Left ventricle myocardium inferior (tissue), 1 donor: ENCODE measurements at regions not wholly inside any gene's neighbourhood (a gene's known extent, or its start where the extent isn't known, plus 50 kb on each side); places are given as distances from the start of the nearest gene placed in this dataset.

Experiments
- DNase-seq: peaks from one replicate; pipeline ENCODE4 v3.0.0-alpha.2; 2020
- H3K27ac ChIP-seq: fragments of 200-600 bp; replicated peaks from 2 replicates; pipeline ENCODE4 v1.8.0; 2021
- H3K27me3 ChIP-seq: fragments of 200-600 bp; 2 replicates; pipeline ENCODE4 v1.8.0; 2021; ENCODE audit warnings: low read depth
- H3K36me3 ChIP-seq: fragments of 200-600 bp; 2 replicates; pipeline ENCODE4 v1.8.0; 2021
- H3K4me1 ChIP-seq: fragments of 200-600 bp; 2 replicates; pipeline ENCODE4 v1.8.0; 2021
- H3K4me3 ChIP-seq: fragments of 200-600 bp; 2 replicates; pipeline ENCODE4 v1.8.0; 2021; ENCODE audit warnings: mild to moderate bottlenecking, moderate library complexity
- H3K9me3 ChIP-seq: fragments of 200-600 bp; replicated peaks from 2 replicates; pipeline ENCODE4 v1.8.0; 2021
- CTCF ChIP-seq: fragments of 200-600 bp; IDR thresholded peaks from 2 replicates; pipeline ENCODE4 v1.8.0; 2021; ENCODE audit warnings: antibody characterized with exemption, mild to moderate bottlenecking, borderline replicate concordance
- intact Hi-C: fragments of 100-400 bp; cut with micrococcal nuclease; formaldehyde crosslinking; loops from one replicate; pipeline ENCODE4 v1.11.0; 2022
- donor health status: DM: no; HTN: yes; CAD: no; lungs with severe emphysema.

GRCh38 chr3:150036780-150037179, 66.1 kb upstream of the PFN2 start:
- DNase-seq = no peak
- no peak overlapping the region for H3K27ac ChIP-seq
- TF ChIP-seq CTCF = no peak
- H3K4me1 ChIP-seq = peaks cover 9% of the 10 kb centered on the region
- intact Hi-C loops = no loop called here
- H3K4me3 ChIP-seq = no peak overlapping the region
- H3K36me3 ChIP-seq = no peaks in the 10 kb centered on the region
- H3K27me3 ChIP-seq = no peaks in the 10 kb centered on the region
- H3K9me3 ChIP-seq = peaks cover 11% of the 10 kb centered on the region

- no peaks in the 10 kb centered on the region for H3K27me3 ChIP-seq
- H3K4me3 ChIP-seq = no peak overlapping the region
- intact Hi-C loops = no loop called here
- H3K36me3 ChIP-seq = no peaks in the 10 kb centered on the region
- peaks cover 9% of the 10 kb centered on the region for H3K4me1 ChIP-seq
- H3K9me3 ChIP-seq = peaks cover 4% of the 10 kb centered on the region
- TF ChIP-seq CTCF = no peak
- no peak overlapping the region for H3K27ac ChIP-seq
- DNase-seq = no peak
Measured at GRCh38 chr3:150035910-150036612, 65.4 kb upstream of the PFN2 start.

- Histone ChIP-seq H3K27ac (no peak overlapping the region), H3K27me3 (no peaks in the 10 kb centered on the region), H3K36me3 (no peaks in the 10 kb centered on the region), H3K4me3 (no peak overlapping the region), H3K9me3 (no peaks in the 10 kb centered on the region), H3K4me1 (peaks cover 9% of the 10 kb centered on the region)
- TF ChIP-seq CTCF = no peak
- intact Hi-C loops = no loop called here
- no peak for DNase-seq
Measured at GRCh38 chr3:150035301-150035779, 64.6 kb upstream of the PFN2 start.

GRCh38 chr3:150033721-150034120, 63.0 kb upstream of the PFN2 start:
- H3K4me1 ChIP-seq = peaks cover 9% of the 10 kb centered on the region
- DNase-seq = no peak
- no peak overlapping the region for H3K4me3 ChIP-seq
- no peak for TF ChIP-seq CTCF
- H3K27ac ChIP-seq = no peak overlapping the region
- intact Hi-C loops = no loop called here
- H3K9me3 ChIP-seq = no peaks in the 10 kb centered on the region
- no peaks in the 10 kb centered on the region for H3K36me3 ChIP-seq
- no peaks in the 10 kb centered on the region for H3K27me3 ChIP-seq

GRCh38 chr3:150030841-150031240, 60.1 kb upstream of the PFN2 start:
- Histone ChIP-seq H3K4me1 (peaks cover 7% of the 10 kb centered on the region), H3K27ac (no peak overlapping the region), H3K4me3 (no peak overlapping the region), H3K27me3 (no peaks in the 10 kb centered on the region), H3K36me3 (no peaks in the 10 kb centered on the region), H3K9me3 (peaks cover 25% of the 10 kb centered on the region)
- intact Hi-C loops = no loop called here
- TF ChIP-seq CTCF = no peak
- DNase-seq = no peak
